HG03520 (cell line): ENCODE measurements at regions not wholly inside any gene's neighbourhood (a gene's known extent, or its start where the extent isn't known, plus 50 kb on each side); places are given as distances from the start of the nearest gene placed in this dataset.

Experiments
- ATAC-seq: cut with Tn5 transposase; IDR thresholded peaks from one replicate; pipeline ENCODE4 v1.9.1; 2021; ENCODE audit warnings: mild to moderate bottlenecking, moderate library complexity; ENCODE audit not compliant: unreplicated experiment

- no peak for ATAC-seq
Measured at GRCh38 chr13:80612804-80613203, 271.9 kb upstream of the SPRY2 start.

- no peak for ATAC-seq
Measured at GRCh38 chr13:80611310-80611709, 270.4 kb upstream of the SPRY2 start.

GRCh38 chr13:80605716-80606115 is 264.8 kb upstream of the SPRY2 start:
- ATAC-seq: no peak

- no peak for ATAC-seq
Measured at GRCh38 chr13:80605011-80605410, 264.1 kb upstream of the SPRY2 start.

- no peak for ATAC-seq
Measured at GRCh38 chr13:80604098-80604497, 263.2 kb upstream of the SPRY2 start.

- no peak for ATAC-seq
Measured at GRCh38 chr13:80603351-80603750, 262.4 kb upstream of the SPRY2 start.

- no peak for ATAC-seq
Measured at GRCh38 chr13:80599765-80600164, 258.8 kb upstream of the SPRY2 start.

GRCh38 chr13:80598189-80598588 is 257.3 kb upstream of the SPRY2 start:
- no peak for ATAC-seq

GRCh38 chr13:80591976-80592740 is 251.2 kb upstream of the SPRY2 start:
- ATAC-seq: no peak

GRCh38 chr13:80590551-80590950 is 249.6 kb upstream of the SPRY2 start:
- ATAC-seq: no peak

GRCh38 chr13:80586356-80586755 is 245.4 kb upstream of the SPRY2 start:
- no peak for ATAC-seq

GRCh38 chr13:80585531-80585930 is 244.6 kb upstream of the SPRY2 start:
- ATAC-seq: no peak

- ATAC-seq: no peak
Measured at GRCh38 chr13:80584785-80585184, 243.9 kb upstream of the SPRY2 start.

GRCh38 chr13:80584306-80584705 is 243.4 kb upstream of the SPRY2 start:
- ATAC-seq: no peak

GRCh38 chr13:80577926-80578670 is 237.2 kb upstream of the SPRY2 start:
- no peak for ATAC-seq

GRCh38 chr13:80577285-80577684 is 236.4 kb upstream of the SPRY2 start:
- no peak for ATAC-seq

GRCh38 chr13:80574113-80574850 is 233.4 kb upstream of the SPRY2 start:
- ATAC-seq: no peak

GRCh38 chr13:80572923-80573316 is 232.0 kb upstream of the SPRY2 start:
- no peak for ATAC-seq

- no peak for ATAC-seq
Measured at GRCh38 chr13:80572308-80572922, 231.5 kb upstream of the SPRY2 start.

- no peak for ATAC-seq
Measured at GRCh38 chr13:80571346-80572307, 230.7 kb upstream of the SPRY2 start.
